ENCODE measurements at regions not wholly inside any gene's neighbourhood (a gene's known extent, or its start where the extent isn't known, plus 50 kb on each side); places are given as distances from the start of the nearest gene placed in this dataset.

DNA sequence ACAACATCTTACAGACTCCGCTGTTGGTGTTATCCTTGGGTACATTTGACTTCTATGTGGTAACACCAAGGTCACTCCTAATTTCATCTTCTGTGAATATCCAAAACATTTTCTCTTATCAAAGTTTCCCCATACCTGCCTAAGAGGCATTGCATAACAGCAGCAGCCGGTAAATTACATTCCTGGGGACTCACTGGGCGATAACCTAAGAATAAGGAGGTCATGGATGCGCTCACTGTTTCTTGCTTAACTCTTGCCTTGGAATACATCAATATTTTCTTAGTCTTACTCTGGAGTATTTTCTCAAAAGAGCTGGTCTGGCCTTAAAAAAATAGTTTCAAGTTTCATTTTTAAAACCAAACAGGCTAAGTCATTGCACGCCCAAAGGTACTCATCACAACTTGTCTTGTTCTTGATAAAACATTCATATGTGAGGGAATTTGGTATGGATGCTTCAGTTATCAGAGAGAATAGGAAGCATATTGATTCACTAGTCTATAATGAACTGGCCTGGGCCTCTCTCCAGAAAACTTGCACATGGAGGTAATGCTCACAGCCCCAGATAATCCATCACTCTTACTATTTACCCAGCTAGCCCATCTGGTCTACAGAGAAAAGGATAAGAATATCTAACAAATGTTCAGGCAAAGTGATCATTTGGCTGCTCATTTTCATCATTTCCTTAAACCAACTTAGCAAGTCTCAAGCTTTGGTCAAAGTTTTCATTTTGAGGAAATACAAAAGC is 235.0 kb upstream of the ERCC4 start:
- no peak for TF ChIP-seq POLR2A (IDR thresholded peaks at IDR 0.05)
- TF ChIP-seq, protein P1, sequence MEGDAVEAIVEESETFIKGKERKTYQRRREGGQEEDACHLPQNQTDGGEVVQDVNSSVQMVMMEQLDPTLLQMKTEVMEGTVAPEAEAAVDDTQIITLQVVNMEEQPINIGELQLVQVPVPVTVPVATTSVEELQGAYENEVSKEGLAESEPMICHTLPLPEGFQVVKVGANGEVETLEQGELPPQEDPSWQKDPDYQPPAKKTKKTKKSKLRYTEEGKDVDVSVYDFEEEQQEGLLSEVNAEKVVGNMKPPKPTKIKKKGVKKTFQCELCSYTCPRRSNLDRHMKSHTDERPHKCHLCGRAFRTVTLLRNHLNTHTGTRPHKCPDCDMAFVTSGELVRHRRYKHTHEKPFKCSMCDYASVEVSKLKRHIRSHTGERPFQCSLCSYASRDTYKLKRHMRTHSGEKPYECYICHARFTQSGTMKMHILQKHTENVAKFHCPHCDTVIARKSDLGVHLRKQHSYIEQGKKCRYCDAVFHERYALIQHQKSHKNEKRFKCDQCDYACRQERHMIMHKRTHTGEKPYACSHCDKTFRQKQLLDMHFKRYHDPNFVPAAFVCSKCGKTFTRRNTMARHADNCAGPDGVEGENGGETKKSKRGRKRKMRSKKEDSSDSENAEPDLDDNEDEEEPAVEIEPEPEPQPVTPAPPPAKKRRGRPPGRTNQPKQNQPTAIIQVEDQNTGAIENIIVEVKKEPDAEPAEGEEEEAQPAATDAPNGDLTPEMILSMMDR (IDR thresholded peaks at IDR 0.05) = no peak
- no peak for TF ChIP-seq POLR2AphosphoS5 (IDR thresholded peaks at IDR 0.05)

Measured in stomach (tissue), 4 donors.